RWPE1 (cell line): ENCODE measurements at regions not wholly inside any gene's neighbourhood (a gene's known extent, or its start where the extent isn't known, plus 50 kb on each side); places are given as distances from the start of the nearest gene placed in this dataset.

Source experiments
- CTCF ChIA-PET: fragments of 350-600 bp; sonication (Branson Sonifier 250); formaldehyde crosslinking; extraction: SDS; loops from one replicate; lab custom pipeline; 2021; lab: Yijun Ruan, JAX
- POLR2A ChIA-PET: fragments of 400-600 bp; formaldehyde crosslinking; extraction: SDS; loops from one replicate; lab custom pipeline; 2020; ENCODE audit warnings: antibody characterized with exemption; ENCODE audit not compliant: low non-redundant PET; lab: Yijun Ruan, JAX
- DNase-seq: peaks from one replicate; pipeline ENCODE4 v3.0.0; 2012; ENCODE audit warnings: low spot score
- H3K27ac ChIP-seq: fragments of 450-650 bp; 2 replicates; pipeline ENCODE4 v1.5.1; 2017
- TF ChIP-seq, protein P1 (sequence below): fragments of 450-650 bp; conservative IDR thresholded peaks from 2 replicates; pipeline ENCODE4 v1.5.1; 2017; ENCODE audit warnings: low read depth, mild to moderate bottlenecking

DNA sequence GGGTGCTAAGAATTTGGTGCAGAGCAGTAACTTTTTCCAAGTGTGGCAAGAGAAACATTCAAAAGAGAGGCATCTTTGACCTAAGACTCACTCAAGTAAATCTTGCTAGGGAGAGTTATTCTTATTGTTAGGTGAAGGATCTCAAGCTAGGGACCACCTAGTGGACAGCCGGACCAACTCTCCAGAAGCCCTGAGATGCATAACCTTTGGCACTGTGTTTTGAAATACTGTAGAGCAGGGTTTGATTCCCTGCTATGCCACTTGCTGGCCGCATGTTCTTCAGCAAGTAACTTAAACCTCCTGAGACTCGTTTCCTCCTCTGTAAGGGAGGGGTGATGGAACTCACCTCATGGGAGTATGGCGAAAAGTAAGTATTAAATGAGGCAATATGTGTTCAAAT, 336.1 kb upstream of the ADAMTSL1 start:
- POLR2A ChIA-PET: no interaction called here

DNA sequence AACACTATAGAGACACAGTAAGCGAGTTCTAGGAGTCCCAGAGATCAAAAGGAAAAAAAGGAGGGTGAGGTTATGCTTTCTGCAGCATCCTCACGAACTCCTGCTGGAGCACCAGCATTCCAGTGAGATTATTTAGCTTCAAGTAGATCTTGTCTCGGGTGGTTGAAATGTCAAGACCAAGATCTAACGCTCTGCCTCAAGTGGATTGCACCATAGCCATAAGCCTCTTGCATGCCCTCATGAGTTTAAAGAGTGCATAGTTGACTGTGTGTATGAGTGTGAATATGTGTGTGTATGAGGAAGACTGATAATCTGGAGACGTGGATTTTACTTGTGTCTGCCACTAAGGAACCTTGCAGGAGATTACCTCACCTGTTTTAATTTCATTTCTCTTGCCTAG, 335.3 kb upstream of the ADAMTSL1 start:
- POLR2A ChIA-PET: no interaction called here
- TF ChIP-seq, protein P1, sequence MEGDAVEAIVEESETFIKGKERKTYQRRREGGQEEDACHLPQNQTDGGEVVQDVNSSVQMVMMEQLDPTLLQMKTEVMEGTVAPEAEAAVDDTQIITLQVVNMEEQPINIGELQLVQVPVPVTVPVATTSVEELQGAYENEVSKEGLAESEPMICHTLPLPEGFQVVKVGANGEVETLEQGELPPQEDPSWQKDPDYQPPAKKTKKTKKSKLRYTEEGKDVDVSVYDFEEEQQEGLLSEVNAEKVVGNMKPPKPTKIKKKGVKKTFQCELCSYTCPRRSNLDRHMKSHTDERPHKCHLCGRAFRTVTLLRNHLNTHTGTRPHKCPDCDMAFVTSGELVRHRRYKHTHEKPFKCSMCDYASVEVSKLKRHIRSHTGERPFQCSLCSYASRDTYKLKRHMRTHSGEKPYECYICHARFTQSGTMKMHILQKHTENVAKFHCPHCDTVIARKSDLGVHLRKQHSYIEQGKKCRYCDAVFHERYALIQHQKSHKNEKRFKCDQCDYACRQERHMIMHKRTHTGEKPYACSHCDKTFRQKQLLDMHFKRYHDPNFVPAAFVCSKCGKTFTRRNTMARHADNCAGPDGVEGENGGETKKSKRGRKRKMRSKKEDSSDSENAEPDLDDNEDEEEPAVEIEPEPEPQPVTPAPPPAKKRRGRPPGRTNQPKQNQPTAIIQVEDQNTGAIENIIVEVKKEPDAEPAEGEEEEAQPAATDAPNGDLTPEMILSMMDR: no peak
- H3K27ac ChIP-seq: no peak overlapping the region
- CTCF ChIA-PET: no interaction called here
- no peak for DNase-seq

More for the DNA sequence above, 336.1 kb upstream of the ADAMTSL1 start:
- no peak for DNase-seq
- no peak overlapping the region for H3K27ac ChIP-seq
- CTCF ChIA-PET: no interaction called here
- TF ChIP-seq, protein P1: no peak

DNA sequence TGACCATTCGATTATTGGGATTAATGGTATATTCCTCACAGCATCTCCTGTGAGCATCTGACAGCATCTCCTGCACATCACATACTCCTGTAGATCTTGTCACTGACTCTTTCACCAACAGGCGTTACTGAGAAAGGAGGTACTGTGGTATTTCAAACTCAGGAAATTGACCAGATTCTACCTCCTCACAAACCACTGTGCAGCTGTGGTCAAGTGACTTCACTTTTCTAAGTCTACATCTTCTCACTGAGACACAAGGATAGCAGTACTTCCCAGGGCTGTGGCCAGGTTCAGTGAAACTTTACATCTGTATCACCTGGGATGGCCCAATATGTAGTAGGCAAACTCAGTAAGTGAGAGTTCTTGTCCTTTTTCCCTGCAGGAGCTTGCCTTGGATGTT, 332.3 kb upstream of the ADAMTSL1 start:
- H3K27ac ChIP-seq: no peak overlapping the region
- ChIA-PET POLR2A (no interaction called here), CTCF (no interaction called here)
- TF ChIP-seq, protein P1: no peak
- no peak for DNase-seq

DNA sequence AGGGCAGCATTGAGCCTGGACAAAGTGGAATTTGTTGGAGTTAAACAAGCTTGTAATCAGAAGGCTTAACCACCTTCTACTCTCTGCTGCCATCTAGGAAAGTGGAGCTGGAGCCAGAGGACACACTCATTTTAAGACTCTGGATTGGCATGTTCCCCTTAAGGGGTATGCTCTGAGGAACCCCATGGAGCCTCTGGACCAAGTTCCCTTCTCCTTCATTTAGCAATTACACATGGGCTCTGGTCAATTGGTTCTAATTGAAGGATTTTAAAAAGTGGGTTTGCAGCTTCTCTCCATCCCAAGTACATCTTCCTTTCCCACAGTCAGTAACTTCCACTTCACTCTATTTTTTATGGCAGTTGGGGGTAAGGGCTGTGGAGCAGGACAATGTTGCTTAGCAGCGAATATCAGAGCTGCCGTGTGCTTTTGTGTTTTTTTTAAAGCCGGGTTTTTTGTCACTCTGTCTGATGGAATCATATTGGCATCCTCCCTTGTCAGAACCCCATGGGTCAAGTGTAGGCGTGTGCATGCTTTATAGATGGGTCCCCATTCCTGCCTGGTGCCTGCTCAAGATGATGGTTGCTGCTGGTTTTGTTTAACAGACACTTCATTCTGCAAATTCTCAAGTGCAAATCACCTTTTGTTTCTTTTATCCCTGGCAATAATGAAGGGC, 330.7 kb upstream of the ADAMTSL1 start:
- TF ChIP-seq, protein P1: peak; percentile 19; the same call in 1 of the 2 replicates
- DNase-seq: no peak
- CTCF ChIA-PET: no interaction called here
- POLR2A ChIA-PET: no interaction called here
- H3K27ac ChIP-seq: no peak overlapping the region

DNA sequence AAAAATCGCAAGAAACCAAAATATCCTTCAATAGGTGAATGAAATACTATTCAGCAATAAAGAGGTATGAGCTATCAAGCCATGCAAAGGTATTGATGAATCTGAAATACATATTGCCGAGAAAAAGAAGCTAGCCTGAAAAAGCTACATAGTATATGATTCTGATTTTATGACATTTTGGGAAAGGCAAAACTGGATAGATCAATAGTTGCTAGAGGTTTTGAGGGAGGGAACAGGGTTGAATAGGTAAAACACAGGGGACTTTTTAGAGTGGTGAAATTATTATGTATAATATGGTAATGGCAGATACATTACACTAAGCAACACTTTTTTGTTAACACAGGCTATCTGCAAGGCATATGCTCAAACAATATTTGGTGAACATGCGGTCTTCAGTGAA, 327.6 kb upstream of the ADAMTSL1 start:
- CTCF ChIA-PET: no interaction called here

DNA sequence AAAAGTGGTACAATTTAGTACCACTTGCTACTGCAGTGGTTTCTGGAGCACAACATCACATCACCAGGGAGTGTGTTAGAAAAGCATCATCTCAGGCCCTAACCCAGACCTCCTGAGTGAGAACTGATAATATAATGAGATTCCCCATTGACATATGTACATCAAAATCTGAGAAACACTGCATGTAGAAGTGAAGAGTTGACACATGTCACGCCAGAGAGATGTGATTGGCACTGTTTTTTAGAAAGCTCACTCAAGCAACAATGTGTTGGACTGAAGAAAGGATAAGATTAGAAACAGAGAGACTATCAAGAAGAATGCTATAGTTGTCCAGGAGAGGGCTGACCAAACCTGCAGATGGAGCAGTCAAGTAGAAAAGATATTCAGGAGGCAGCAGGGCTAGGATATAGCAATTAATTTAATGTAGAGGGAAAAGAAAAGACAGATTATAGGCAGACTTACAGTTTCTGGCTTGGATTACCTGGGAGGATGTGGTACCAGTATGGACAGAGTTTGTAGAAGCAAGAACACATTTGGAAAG, 324.4 kb upstream of the ADAMTSL1 start:
- TF ChIP-seq, protein P1: no peak
- ChIA-PET CTCF (no interaction called here), POLR2A (no interaction called here)
- H3K27ac ChIP-seq: no peak overlapping the region
- DNase-seq: no peak

More for the DNA sequence above, 327.6 kb upstream of the ADAMTSL1 start:
- no peak for DNase-seq
- no peak overlapping the region for H3K27ac ChIP-seq
- TF ChIP-seq, protein P1: no peak
- POLR2A ChIA-PET: no interaction called here
